H1 (cell line): ENCODE measurements at regions not wholly inside any gene's neighbourhood (a gene's known extent, or its start where the extent isn't known, plus 50 kb on each side); places are given as distances from the start of the nearest gene placed in this dataset.

Experiments used
- CTCF ChIA-PET: fragments of 300-600 bp; sonication (Branson Sonifier 250); formaldehyde crosslinking; loops from one replicate; lab custom pipeline; 2021; ENCODE audit not compliant: partially characterized antibody; lab: Charles Lee
- POLR2A ChIA-PET: fragments of 300-600 bp; sonication (Branson Sonifier 250); formaldehyde crosslinking; loops from one replicate; lab custom pipeline; 2021; ENCODE audit warnings: inconsistent platforms; ENCODE audit not compliant: partially characterized antibody; lab: Charles Lee
- DNase-seq, 2 experiments: peaks; one replicate each; pipeline versions ENCODE4 v3.0.0 to v3.0.0-alpha.2; 2010 to 2022; ENCODE audit warnings: low spot score in 2 of 2, low read depth in 1 of 2, mixed read lengths in 1 of 2
- FAIRE-seq: peaks from 2 replicates; lab custom pipeline; 2011; peaks lifted over from hg19 to GRCh38; lab: Jason Lieb, UNC
- H2AFZ ChIP-seq: 2 replicates; pipeline ENCODE4 v1.8.1; 2012; ENCODE audit warnings: low read length, inconsistent platforms
- H2AK5ac ChIP-seq: 2 replicates; pipeline ENCODE4 v1.6.1; 2013; ENCODE audit warnings: low read depth, low read length
- H2BK120ac ChIP-seq: replicated peaks from 2 replicates; pipeline ENCODE3; 2013; ENCODE audit warnings: low read depth, low read length, inconsistent platforms
- H2BK12ac ChIP-seq: 2 replicates; pipeline ENCODE4 v1.6.1; 2013; ENCODE audit warnings: low read depth, low read length
- H2BK15ac ChIP-seq: 2 replicates; pipeline ENCODE4 v1.6.1; 2013; ENCODE audit warnings: low read length
- H2BK20ac ChIP-seq: 2 replicates; pipeline ENCODE4 v1.6.1; 2013; ENCODE audit warnings: low read length
- H2BK5ac ChIP-seq: 2 replicates; pipeline ENCODE4 v1.6.1; 2013; ENCODE audit warnings: low read depth, low read length
- H3K14ac ChIP-seq: 2 replicates; pipeline ENCODE4 v1.6.1; 2013; ENCODE audit warnings: inconsistent platforms; ENCODE audit not compliant: insufficient read length
- H3K18ac ChIP-seq: 2 replicates; pipeline ENCODE4 v1.6.1; 2013; ENCODE audit warnings: low read length; ENCODE audit errors: extremely low read depth
- H3K23ac ChIP-seq: 2 replicates; pipeline ENCODE4 v1.6.1; 2013; ENCODE audit warnings: inconsistent platforms; ENCODE audit not compliant: insufficient read length
- H3K23me2 ChIP-seq: 2 replicates; pipeline ENCODE4 v1.6.1; 2013; ENCODE audit warnings: low read depth, low read length
- H3K27ac ChIP-seq: 2 replicates; pipeline ENCODE4 v1.6.1; 2011; ENCODE audit warnings: low read depth, low read length, inconsistent platforms
- H3K27me3 ChIP-seq, 4 experiments: replicated peaks in 1 of 4; 1 replicate in 1 of 4; 2 replicates in 3 of 4; pipeline versions ENCODE4 v1.6.1 to v1.8.1; 2011 to 2013; ENCODE audit warnings: low read length in 3 of 4, mild to moderate bottlenecking in 3 of 4, inconsistent platforms in 2 of 4, mixed read lengths in 2 of 4, moderate library complexity in 1 of 4; ENCODE audit not compliant: control insufficient read depth in 3 of 4, insufficient read depth in 3 of 4; ENCODE audit errors: extremely low read depth in 1 of 4
- H3K36me3 ChIP-seq, 4 experiments: 2 replicates each; pipeline versions ENCODE4 v1.6.1 to v1.8.1; 2011 to 2013; ENCODE audit warnings: mild to moderate bottlenecking in 4 of 4, low read length in 3 of 4, moderate library complexity in 2 of 4, control low read depth in 1 of 4, inconsistent platforms in 1 of 4; ENCODE audit not compliant: insufficient read depth in 4 of 4, control insufficient read depth in 2 of 4
- H3K4ac ChIP-seq: replicated peaks from 2 replicates; pipeline ENCODE3; 2013; ENCODE audit warnings: low read length, low read depth, mixed read lengths, inconsistent platforms; ENCODE audit not compliant: insufficient read length
- H3K4me1 ChIP-seq, 4 experiments: replicated peaks in 1 of 4; 1 replicate in 1 of 4; 2 replicates in 3 of 4; pipeline versions ENCODE4 v1.6.1 to v1.8.1; 2011 to 2013; ENCODE audit warnings: low read length in 3 of 4, inconsistent platforms in 2 of 4, mixed read lengths in 1 of 4; ENCODE audit not compliant: insufficient read depth in 4 of 4, control insufficient read depth in 3 of 4
- H3K4me2 ChIP-seq, 2 experiments: 2 replicates each; pipeline versions ENCODE4 v1.6.1 to v1.8.1; 2011 to 2013; ENCODE audit warnings: low read depth in 2 of 2, low read length in 2 of 2, control low read depth in 1 of 2, inconsistent platforms in 1 of 2, mild to moderate bottlenecking in 1 of 2; ENCODE audit not compliant: insufficient read depth in 1 of 2
- H3K4me3 ChIP-seq, 4 experiments: fragments of 200-600, 300-600 bp in 1 of 4; sonication (generic), shearing (Covaris generic), sonication (Bioruptor Twin) in 1 of 4; 2 replicates each; pipeline versions ENCODE4 v1.5.1 to v1.8.1; 2011 to 2016; ENCODE audit warnings: low read length in 4 of 4, low read depth in 3 of 4, control low read depth in 2 of 4, inconsistent platforms in 2 of 4, mild to moderate bottlenecking in 2 of 4, mixed read lengths in 1 of 4, moderate library complexity in 1 of 4; ENCODE audit not compliant: insufficient read depth in 2 of 4; ENCODE audit errors: extremely low read depth in 1 of 4
- H3K56ac ChIP-seq: replicated peaks from 2 replicates; pipeline ENCODE3; 2013; ENCODE audit warnings: low read depth, mild to moderate bottlenecking, mixed read lengths, low read length, inconsistent platforms; ENCODE audit not compliant: insufficient read length
- H3K79me1 ChIP-seq: 2 replicates; pipeline ENCODE4 v1.6.1; 2013; ENCODE audit warnings: low read depth, low read length, control low read depth
- H3K79me2 ChIP-seq, 2 experiments: 2 replicates each; pipeline versions ENCODE4 v1.6.1 to v1.8.1; 2012 to 2013; ENCODE audit warnings: low read length in 2 of 2, mild to moderate bottlenecking in 2 of 2, inconsistent platforms in 1 of 2; ENCODE audit not compliant: insufficient read depth in 2 of 2, control insufficient read depth in 1 of 2
- H3K9ac ChIP-seq, 4 experiments: replicated peaks in 1 of 4; 1 replicate in 1 of 4; 2 replicates in 3 of 4; pipeline versions ENCODE4 v1.6.1 to v1.8.1; 2011 to 2013; ENCODE audit warnings: low read depth in 3 of 4, low read length in 3 of 4, control low read depth in 2 of 4, mild to moderate bottlenecking in 2 of 4, moderate library complexity in 2 of 4, inconsistent platforms in 1 of 4; ENCODE audit errors: extremely low read depth in 1 of 4
- H3K9me3 ChIP-seq, 2 experiments: 2 replicates each; pipeline versions ENCODE4 v1.6.1 to v1.8.1; 2012 to 2013; ENCODE audit warnings: mild to moderate bottlenecking in 2 of 2, moderate library complexity in 2 of 2, control low read depth in 1 of 2, inconsistent platforms in 1 of 2, low read depth in 1 of 2, low read length in 1 of 2, mixed read lengths in 1 of 2; ENCODE audit not compliant: insufficient read depth in 2 of 2
- H4K20me1 ChIP-seq, 2 experiments: replicated peaks in 1 of 2; 2 replicates each; pipeline versions ENCODE3 to v1.8.1; 2011 to 2013; ENCODE audit warnings: inconsistent platforms in 2 of 2, low read length in 2 of 2, mild to moderate bottlenecking in 1 of 2; ENCODE audit not compliant: insufficient read depth in 2 of 2, control insufficient read depth in 1 of 2
- H4K5ac ChIP-seq: 2 replicates; pipeline ENCODE4 v1.6.1; 2013; ENCODE audit warnings: low read length, low read depth, mixed read lengths, inconsistent platforms; ENCODE audit not compliant: insufficient read length
- H4K8ac ChIP-seq: 2 replicates; pipeline ENCODE4 v1.8.0; 2013; ENCODE audit warnings: mild to moderate bottlenecking, moderate library complexity, low read length, inconsistent platforms; ENCODE audit not compliant: insufficient read depth; ENCODE audit errors: extremely low read depth
- H4K91ac ChIP-seq: replicated peaks from 2 replicates; pipeline ENCODE3; 2013; ENCODE audit warnings: low read length, mixed read lengths, inconsistent platforms; ENCODE audit not compliant: insufficient read length
- ASH2L ChIP-seq: fragments of 200-600, 300-600 bp; sonication (generic); IDR thresholded peaks from one replicate; pipeline ENCODE4 v1.7.1; 2017; ENCODE audit warnings: low read length
- WGBS, 2 experiments: shearing (Covaris generic) in 1 of 2; methylation state at CpG; one replicate each; pipeline versions ENCODE4 v1.1.6 to v1.1.7; 2013 to 2015; ENCODE audit warnings: low lambda C conversion rate in 2 of 2, mixed read lengths in 2 of 2, inconsistent platforms in 1 of 2, low coverage in 1 of 2, missing lambda C conversion rate in 1 of 2; ENCODE audit not compliant: insufficient replicate concordance in 2 of 2, insufficient coverage in 1 of 2, insufficient read length in 1 of 2; ENCODE audit errors: extremely low coverage in 1 of 2, missing lambda C conversion rate in 1 of 2; 5-methylcytosine and 5-hydroxymethylcytosine counted together

- Histone ChIP-seq H4K8ac (no peak overlapping the region), H3K27ac (no peak overlapping the region), H3K14ac (no peak overlapping the region), H3K9ac (no peak overlapping the region), H3K79me1 (no peaks in the 10 kb centered on the region), H3K23ac (no peak overlapping the region), H2BK20ac (no peak overlapping the region), H2BK5ac (no peak overlapping the region), H3K56ac (no peak overlapping the region), H3K79me2 (no peaks in the 10 kb centered on the region), H3K4ac (no peak overlapping the region), H2AFZ (no peak overlapping the region), H2BK120ac (no peak overlapping the region), H2BK15ac (no peak overlapping the region), H3K4me2 (no peak overlapping the region), H3K23me2 (no peaks in the 10 kb centered on the region), H3K9me3 (no peaks in the 10 kb centered on the region), H3K18ac (no peak overlapping the region), H2AK5ac (no peak overlapping the region), H4K5ac (no peak overlapping the region), H3K4me3 (no peak overlapping the region), H4K91ac (no peak overlapping the region), H2BK12ac (no peak overlapping the region), H3K4me1 (no peaks in the 10 kb centered on the region; a peak in 1 of 7 replicates), H3K36me3 (no peaks in the 10 kb centered on the region), H4K20me1 (peaks cover 0 to 5% of the 10 kb centered on the region in 2 experiments), H3K27me3 (peaks cover 0 to 2% (median 0%) of the 10 kb centered on the region in 4 experiments; a peak in 3 of 7 replicates)
- WGBS, 2 experiments, result 81% methylated on average over 4 of the region's 4 CpGs; no CpG with 5 or more reads in 1 of the 2 experiments
- FAIRE-seq (no peak), DNase-seq (no peak)
- ChIA-PET CTCF (interaction anchor here (1.1 to 3.5 kb wide), 4 partner anchors 24 to 102 kb away, joined by 3 to 8 read pairs (median 4); no protein-coding TSS in a partner anchor), POLR2A (interaction anchor here (0.9 to 1.5 kb wide), 2 partner anchors 10 to 26 kb away, joined by 4 to 5 read pairs; no protein-coding TSS in a partner anchor)
- no peak for TF ChIP-seq ASH2L
Observed at GRCh38 chr20:63080811-63081210, 74.0 kb upstream of the BHLHE23 start.
